Heart left ventricle (tissue), 13 donors: ENCODE measurements at regions not wholly inside any gene's neighbourhood (a gene's known extent, or its start where the extent isn't known, plus 50 kb on each side); places are given as distances from the start of the nearest gene placed in this dataset.

ENCODE experiments used
- POLR2A ChIP-seq, 2 donors: fragments of 450-650 bp; IDR thresholded peaks; one replicate each; pipeline ENCODE4 v1.6.1; 2017; ENCODE audit warnings: antibody characterized with exemption in 2 of 2, mild to moderate bottlenecking in 2 of 2, moderate library complexity in 2 of 2
- TF ChIP-seq, protein P1 (sequence below), 12 donors: fragments of 200-600 bp; sonication (generic) in 4 of 12; IDR thresholded peaks; one replicate each; pipeline versions ENCODE4 v1.5.0 to v1.8.0; 2018 to 2022; ENCODE audit warnings: antibody characterized with exemption in 12 of 12, mild to moderate bottlenecking in 5 of 12
- donor health status: ischemic (EF 13 %, LVEDD 7.1; RV severe dilation, severe dysfunction).
- donor health status: DM: no; HTN: yes; CAD: no.
- donor health status: DM: no; HTN: no; CAD: no.
- donor health status: ischemic (EF 25% LVEDD 6.9; RV normal size, moderate dysfunction).
- donor health status: ischemic (EF 25% LVEDD 5.7; RV mildly dilated, moderate dysfunction).
- donor health status: ischemic (EF 35%, LVEDD 5.7; RV mildly dilated, moderate dysfunction).
- donor health status: nonischemic (EF 11% LVEDD 7.7; RV severe dilation, severe dysfunction).
- donor health status: DM: yes; HTN: yes; CAD: no.
- donor health status: PGD.
- donor health status: ischemic (EF 29% LVEDD 5.4; RV normal size, mild dysfunction).
- donor health status: nonischemic (EF 23%, LVEDD 6.1; RV moderate dilation, normal function).

- TF ChIP-seq, protein P1, sequence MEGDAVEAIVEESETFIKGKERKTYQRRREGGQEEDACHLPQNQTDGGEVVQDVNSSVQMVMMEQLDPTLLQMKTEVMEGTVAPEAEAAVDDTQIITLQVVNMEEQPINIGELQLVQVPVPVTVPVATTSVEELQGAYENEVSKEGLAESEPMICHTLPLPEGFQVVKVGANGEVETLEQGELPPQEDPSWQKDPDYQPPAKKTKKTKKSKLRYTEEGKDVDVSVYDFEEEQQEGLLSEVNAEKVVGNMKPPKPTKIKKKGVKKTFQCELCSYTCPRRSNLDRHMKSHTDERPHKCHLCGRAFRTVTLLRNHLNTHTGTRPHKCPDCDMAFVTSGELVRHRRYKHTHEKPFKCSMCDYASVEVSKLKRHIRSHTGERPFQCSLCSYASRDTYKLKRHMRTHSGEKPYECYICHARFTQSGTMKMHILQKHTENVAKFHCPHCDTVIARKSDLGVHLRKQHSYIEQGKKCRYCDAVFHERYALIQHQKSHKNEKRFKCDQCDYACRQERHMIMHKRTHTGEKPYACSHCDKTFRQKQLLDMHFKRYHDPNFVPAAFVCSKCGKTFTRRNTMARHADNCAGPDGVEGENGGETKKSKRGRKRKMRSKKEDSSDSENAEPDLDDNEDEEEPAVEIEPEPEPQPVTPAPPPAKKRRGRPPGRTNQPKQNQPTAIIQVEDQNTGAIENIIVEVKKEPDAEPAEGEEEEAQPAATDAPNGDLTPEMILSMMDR (IDR thresholded peaks at IDR 0.05) = no peak
- TF ChIP-seq POLR2A (IDR thresholded peaks at IDR 0.05) = no peak
These were observed 121.6 kb downstream of the VAPA start for GRCh38 chr18:10035281-10035991.
